GM12878 (cell line): ENCODE measurements at regions not wholly inside any gene's neighbourhood (a gene's known extent, or its start where the extent isn't known, plus 50 kb on each side); places are given as distances from the start of the nearest gene placed in this dataset.
A peak's percentile ranks its signal among the peaks of the same experiment; 100 is the strongest.

Experiments
- ATAC-seq: fragments of 200-7000 bp; cut with Tn5 transposase; 3 replicates; pipeline ENCODE4 v1.9.1; 2020; ENCODE audit warnings: mild to moderate bottlenecking, moderate library complexity
- BruUV-seq: library from RNA; stranded (reverse); fragments of 400-500 nt; replicated peaks from 2 replicates; lab custom pipeline; 2021; lab: Mats Ljungman, UMichigan
- CTCF ChIA-PET: fragments of 300-600 bp; sonication (Branson Sonifier 250); formaldehyde crosslinking; extraction: SDS; loops from one replicate; lab custom pipeline; 2021; ENCODE audit warnings: inconsistent platforms; lab: Yijun Ruan, JAX
- POLR2A ChIA-PET: fragments of 350-600 bp; formaldehyde crosslinking; extraction: SDS; loops from one replicate; lab custom pipeline; 2021; ENCODE audit warnings: inconsistent platforms; lab: Charles Lee
- RAD21 ChIA-PET: fragments of 300-600 bp; sonication (Branson Sonifier 250); formaldehyde crosslinking; loops from one replicate; lab custom pipeline; 2023; ENCODE audit warnings: antibody characterized with exemption; ENCODE audit not compliant: unreplicated experiment; lab: Charles Lee
- SMC1A ChIA-PET: fragments of 300-600 bp; sonication (Branson Sonifier 250); formaldehyde crosslinking; loops from one replicate; lab custom pipeline; 2023; ENCODE audit not compliant: unreplicated experiment, uncharacterized antibody; lab: Charles Lee
- DNase-seq: peaks from one replicate; pipeline ENCODE4 v3.0.0-alpha.2; 2011; ENCODE audit warnings: low read depth, low spot score
- FAIRE-seq: peaks from 3 replicates; lab custom pipeline; 2011; peaks lifted over from hg19 to GRCh38; lab: Jason Lieb, UNC
- H2AFZ ChIP-seq: 2 replicates; pipeline ENCODE4 v1.6.0; 2011; ENCODE audit warnings: low read depth, low read length, control low read depth; ENCODE audit not compliant: control insufficient read depth
- H3K27ac ChIP-seq: 2 replicates; pipeline ENCODE4 v1.5.1; 2011; ENCODE audit warnings: control low read depth; ENCODE audit not compliant: control insufficient read depth, insufficient read depth
- H3K27me3 ChIP-seq, 2 experiments: replicated peaks in 1 of 2; 2 replicates each; pipeline versions ENCODE4 v1.6.0 to v1.6.1; 2011; ENCODE audit warnings: low read length in 1 of 2; ENCODE audit not compliant: control insufficient read depth in 2 of 2, insufficient read depth in 2 of 2
- H3K36me3 ChIP-seq, 2 experiments: 2 replicates each; pipeline ENCODE4 v1.5.1; 2011; ENCODE audit warnings: low read length in 1 of 2; ENCODE audit not compliant: control insufficient read depth in 2 of 2, insufficient read depth in 2 of 2
- H3K4me1 ChIP-seq: 2 replicates; pipeline ENCODE4 v1.6.1; 2011; ENCODE audit warnings: mild to moderate bottlenecking, low read length, moderate library complexity, mixed read lengths; ENCODE audit not compliant: control insufficient read depth, insufficient read depth
- H3K4me2 ChIP-seq: 2 replicates; pipeline ENCODE4 v1.6.0; 2011; ENCODE audit warnings: control low read depth; ENCODE audit not compliant: control insufficient read depth, insufficient read depth
- H3K4me3 ChIP-seq: fragments of 200-600 bp; sonication (generic); 2 replicates; pipeline ENCODE4 v1.5.1; 2016
- H3K79me2 ChIP-seq: 2 replicates; pipeline ENCODE4 v1.6.0; 2011; ENCODE audit warnings: low read length; ENCODE audit not compliant: control insufficient read depth, insufficient read depth
- H3K9ac ChIP-seq: 2 replicates; pipeline ENCODE4 v1.8.0; 2011; ENCODE audit warnings: low read length, control low read depth, mixed read lengths; ENCODE audit not compliant: control insufficient read depth, insufficient read depth
- H3K9me3 ChIP-seq: replicated peaks from 3 replicates; pipeline ENCODE4 v1.5.1; 2011; ENCODE audit warnings: mild to moderate bottlenecking, low read length; ENCODE audit not compliant: control insufficient read depth, insufficient read depth
- H4K20me1 ChIP-seq: 2 replicates; pipeline ENCODE4 v1.6.0; 2011; ENCODE audit not compliant: control insufficient read depth, insufficient read depth
- BHLHE40 ChIP-seq, 2 experiments: fragments of 450-650 bp in 1 of 2; IDR thresholded peaks; 2 replicates each; pipeline ENCODE4 v1.6.1; 2011 to 2017; ENCODE audit warnings: low read depth in 2 of 2, borderline replicate concordance in 1 of 2, improper control_type of control experiment in 1 of 2, low read length in 1 of 2, mild to moderate bottlenecking in 1 of 2
- CTCF ChIP-seq, 3 experiments: IDR thresholded peaks in 2 of 3; conservative IDR thresholded peaks in 1 of 3; 2 replicates each; pipeline ENCODE4 v1.5.1; 2011; ENCODE audit warnings: low read depth in 3 of 3, low read length in 3 of 3, mild to moderate bottlenecking in 3 of 3, control low read depth in 2 of 3, moderate library complexity in 2 of 3, inconsistent platforms in 1 of 3, mixed read lengths in 1 of 3; ENCODE audit not compliant: control insufficient read depth in 2 of 3, insufficient read depth in 1 of 3; ENCODE audit errors: extremely low read depth in 1 of 3
- ELK1 ChIP-seq: IDR thresholded peaks from 2 replicates; pipeline ENCODE4 v1.6.1; 2012; ENCODE audit warnings: low read depth, low read length, improper control_type of control experiment
- ESRRA ChIP-seq: IDR thresholded peaks from 2 replicates; pipeline ENCODE4 v1.6.1; 2012; ENCODE audit warnings: mild to moderate bottlenecking, low read length, improper control_type of control experiment
- ETV6 ChIP-seq, 2 experiments: fragments of 450-650 bp in 1 of 2; IDR thresholded peaks in 1 of 2; conservative IDR thresholded peaks in 1 of 2; 2 replicates each; pipeline ENCODE4 v1.6.1; 2014; ENCODE audit warnings: antibody characterized with exemption in 1 of 2, borderline replicate concordance in 1 of 2, low read depth in 1 of 2, mild to moderate bottlenecking in 1 of 2, moderate library complexity in 1 of 2
- MXI1 ChIP-seq: fragments of 150-350 bp; IDR thresholded peaks from 2 replicates; pipeline ENCODE4 v1.6.1; 2011; ENCODE audit warnings: low read depth, mild to moderate bottlenecking, inconsistent platforms, low read length, improper control_type of control experiment
- PAX8 ChIP-seq: fragments of 450-650 bp; IDR thresholded peaks from 2 replicates; pipeline ENCODE4 v1.6.1; 2017; ENCODE audit warnings: mild to moderate bottlenecking, moderate library complexity
- REST ChIP-seq: IDR thresholded peaks from 2 replicates; pipeline ENCODE4 v1.6.1; 2012; ENCODE audit warnings: mild to moderate bottlenecking, low read depth, low read length
- SUPT20H ChIP-seq: IDR thresholded peaks from 2 replicates; pipeline ENCODE4 v1.6.1; 2011; ENCODE audit warnings: low read depth, mild to moderate bottlenecking, low read length, moderate library complexity, borderline replicate concordance; ENCODE audit not compliant: control insufficient read depth
- WGBS: methylation state at CpG from one replicate; pipeline ENCODE4 v1.1.6; 2016; ENCODE audit warnings: low lambda C conversion rate; ENCODE audit not compliant: insufficient replicate concordance, insufficient coverage; ENCODE audit errors: missing lambda C conversion rate; 5-methylcytosine and 5-hydroxymethylcytosine counted together
- in situ Hi-C: fragments of 300-500 bp; cut with MboI; formaldehyde crosslinking; loops from 9 replicates; pipeline ENCODE4 v1.14.3; 2018; ENCODE audit warnings: mixed read lengths
- intact Hi-C: fragments of 100-400 bp; cut with micrococcal nuclease; formaldehyde crosslinking; loops from one replicate; pipeline ENCODE4 v1.14.2; 2022; ENCODE audit not compliant: unreplicated experiment

GRCh38 chr9:71459082-71459481 lies 309.2 kb downstream of the CEMIP2 start (continued):
- no peak for TF ChIP-seq ELK1
- TF ChIP-seq ETV6 (conservative IDR thresholded peaks at IDR 0.05 in 1 of 2, IDR thresholded peaks at IDR 0.05 in 1 of 2; ENCODE audit: borderline replicate concordance in 1 of 2, low read depth in 1 of 2): no peak
- TF ChIP-seq SUPT20H: no peak
- TF ChIP-seq ESRRA: no peak
- TF ChIP-seq, all 136 proteins: peak for 0

DNA sequence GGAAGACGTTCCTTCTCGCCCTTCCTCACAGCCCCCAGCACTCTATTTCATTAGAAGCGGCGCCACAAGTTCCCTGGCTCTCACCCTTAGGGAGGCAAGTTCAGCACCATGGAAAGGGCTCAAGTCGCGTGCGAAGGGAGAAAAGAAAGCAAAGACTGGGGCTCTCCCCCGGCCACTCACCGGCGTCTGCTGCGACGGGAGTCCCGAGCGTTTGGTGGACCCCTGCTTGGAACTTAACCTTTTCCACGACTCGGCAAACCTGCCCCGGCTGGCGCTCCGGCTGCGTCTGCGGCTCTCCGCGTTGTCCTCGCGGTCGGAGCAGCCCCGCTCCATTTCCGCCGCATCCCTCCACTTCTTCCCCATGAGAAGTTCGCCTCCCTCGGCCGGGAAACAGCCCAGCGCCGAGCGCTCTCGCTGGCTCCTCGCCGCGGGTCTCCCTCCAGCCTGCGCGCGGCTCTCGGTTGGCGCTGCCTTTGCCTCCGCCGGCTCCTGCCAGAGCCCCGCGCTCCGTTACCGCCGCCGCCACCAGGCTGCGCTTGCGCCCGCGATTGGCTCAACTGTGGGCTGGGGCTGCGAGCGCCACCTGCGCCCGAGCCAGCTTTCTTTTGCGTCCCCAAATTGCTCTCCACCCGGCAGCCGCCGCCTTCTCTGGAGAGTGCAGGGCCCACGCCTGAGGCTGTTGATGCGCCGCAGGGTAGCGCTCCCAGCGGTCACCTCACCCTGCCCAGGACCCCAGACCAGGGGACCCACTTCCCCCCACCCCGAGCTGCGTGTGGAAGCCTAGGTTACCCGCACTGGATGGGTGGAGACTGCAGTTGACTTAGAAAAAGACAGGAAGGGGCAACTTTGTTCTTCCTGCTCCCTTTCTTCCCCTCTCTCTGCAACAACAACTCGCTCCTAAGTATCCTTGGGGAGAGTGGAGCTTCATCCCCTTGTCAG lies 321.6 kb downstream of the CEMIP2 start:
- Histone ChIP-seq H3K27me3 (peaks cover 6 to 8% of the 10 kb centered on the region in 2 experiments; a peak in 3 of 4 replicates), H3K36me3 (no peaks in the 10 kb centered on the region), H3K9ac (no peak overlapping the region), H4K20me1 (no peaks in the 10 kb centered on the region), H3K27ac (no peak overlapping the region), H2AFZ (no peak overlapping the region), H3K4me1 (no peaks in the 10 kb centered on the region), H3K4me3 (no peak overlapping the region), H3K79me2 (no peaks in the 10 kb centered on the region), H3K9me3 (no peaks in the 10 kb centered on the region), H3K4me2 (0 out of 2 replicates have a peak overlapping the region, but pooled peaks have one; percentile 11)
- ChIA-PET POLR2A (no interaction called here), RAD21 (no interaction called here), CTCF (no interaction called here), SMC1A (interaction anchor here (0.6 kb wide), 1 partner anchor 179 kb away, joined by 3 read pairs; no protein-coding TSS in a partner anchor)
- BruUV-seq: no TSS peak
- WGBS: 56% methylated on average over 63 of the region's 73 CpGs
- intact Hi-C loops (no loop called here), in situ Hi-C loops (no loop called here)
- peak; percentile 92 for ATAC-seq
- no peak for DNase-seq
- FAIRE-seq: no peak
- TF ChIP-seq BHLHE40 (IDR thresholded peaks at IDR 0.05; ENCODE audit: borderline replicate concordance in 1 of 2, low read depth in 2 of 2, low read length in 1 of 2): peak; percentile 94 to 96
- 0 out of 6 replicates have a peak, but pooled peaks of 1 of the 3 experiments have one; percentile 7 for TF ChIP-seq CTCF (IDR thresholded peaks at IDR 0.05 in 2 of 3, conservative IDR thresholded peaks at IDR 0.05 in 1 of 3; ENCODE audit: control insufficient read depth in 2 of 3, extremely low read depth in 1 of 3, insufficient read depth in 1 of 3, low read depth in 3 of 3, low read length in 3 of 3)
- TF ChIP-seq PAX8: no peak
- TF ChIP-seq MXI1: 0 out of 2 replicates have a peak, but pooled peaks have one; percentile 33
- TF ChIP-seq REST: peak; percentile 94
